GM21360 (cell line): ENCODE measurements at regions not wholly inside any gene's neighbourhood (a gene's known extent, or its start where the extent isn't known, plus 50 kb on each side); places are given as distances from the start of the nearest gene placed in this dataset.
"Not testable (repeated sequence)": the region's sequence is repeated elsewhere in the genome, so short reads cannot be mapped to it uniquely, and the experiment has no call there.

Source experiments
- ATAC-seq: cut with Tn5 transposase; IDR thresholded peaks from one replicate; pipeline ENCODE4 v1.9.1; 2021; ENCODE audit warnings: mild to moderate bottlenecking, moderate library complexity; ENCODE audit not compliant: unreplicated experiment

GRCh38 chr7:66502230-66503035, 126.2 kb upstream of the KCTD7 start:
- no peak for ATAC-seq

GRCh38 chr7:66503036-66503370, 125.7 kb upstream of the KCTD7 start:
- no peak for ATAC-seq

DNA sequence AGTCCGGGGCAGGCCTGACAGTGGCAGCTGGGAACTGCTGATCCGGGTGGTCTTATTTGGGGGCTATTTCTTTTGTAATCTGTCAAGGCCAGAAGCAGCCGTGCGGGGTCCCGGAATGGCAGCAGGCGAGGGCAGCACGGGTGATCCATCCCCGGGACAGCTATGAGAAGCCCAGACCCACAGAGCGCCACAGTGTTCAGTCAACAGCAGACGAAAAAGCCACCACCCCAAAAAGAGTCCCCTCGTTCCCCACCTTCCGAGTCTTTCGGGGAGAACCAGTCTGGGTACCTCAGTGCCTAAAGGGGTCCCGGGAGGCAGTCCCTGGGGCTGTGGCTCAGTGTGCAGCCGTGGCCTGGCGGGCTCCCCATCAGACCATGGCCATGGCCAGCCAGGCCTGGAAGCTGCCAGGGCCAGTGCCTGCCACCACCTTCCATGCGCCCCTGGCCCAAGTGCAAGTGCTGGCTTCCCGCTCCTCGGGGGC, 125.1 kb upstream of the KCTD7 start:
- no peak for ATAC-seq

GRCh38 chr7:66504131-66504530, 124.5 kb upstream of the KCTD7 start:
- ATAC-seq: no peak

GRCh38 chr7:66505009-66505408, 123.7 kb upstream of the KCTD7 start:
- ATAC-seq: no peak

- ATAC-seq: no peak
These were observed 122.9 kb upstream of the KCTD7 start for GRCh38 chr7:66505531-66506451.

DNA sequence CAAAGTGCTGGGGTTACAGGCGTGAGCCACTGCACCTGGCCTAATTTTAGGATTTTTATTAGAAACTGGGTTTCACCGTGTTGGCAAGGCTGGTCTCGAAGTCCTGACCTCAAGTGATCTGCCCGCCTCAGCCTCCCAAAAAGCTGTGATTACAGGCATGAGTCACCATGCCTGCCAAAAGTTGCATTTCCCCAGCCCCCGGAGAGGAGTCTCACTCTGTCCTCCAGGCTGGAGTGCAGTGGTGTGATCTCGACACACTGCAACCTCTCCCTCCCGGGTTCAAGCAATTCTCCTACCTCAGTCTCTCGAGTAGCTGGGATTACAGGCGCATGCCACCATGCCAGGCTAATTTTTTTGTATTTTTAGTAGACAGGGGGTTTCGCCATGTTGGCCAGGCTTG, 122.0 kb upstream of the KCTD7 start:
- ATAC-seq: not testable (repeated sequence)

- no peak for ATAC-seq
These were observed 120.9 kb upstream of the KCTD7 start for GRCh38 chr7:66507764-66508296.

GRCh38 chr7:66508431-66508830, 120.2 kb upstream of the KCTD7 start:
- no peak for ATAC-seq

- no peak for ATAC-seq
These were observed 114.6 kb upstream of the KCTD7 start for GRCh38 chr7:66514050-66514449.

GRCh38 chr7:66517212-66517909, 111.3 kb upstream of the KCTD7 start:
- ATAC-seq: no peak

- ATAC-seq: no peak
These were observed 110.5 kb upstream of the KCTD7 start for GRCh38 chr7:66518151-66518691.

GRCh38 chr7:66521675-66522074, 107.0 kb upstream of the KCTD7 start:
- no peak for ATAC-seq

- no peak for ATAC-seq
These were observed 106.2 kb upstream of the KCTD7 start for GRCh38 chr7:66522518-66522917.

- ATAC-seq: no peak
These were observed 105.3 kb upstream of the KCTD7 start for GRCh38 chr7:66523409-66523808.

GRCh38 chr7:66524738-66525137, 103.9 kb upstream of the KCTD7 start:
- no peak for ATAC-seq

DNA sequence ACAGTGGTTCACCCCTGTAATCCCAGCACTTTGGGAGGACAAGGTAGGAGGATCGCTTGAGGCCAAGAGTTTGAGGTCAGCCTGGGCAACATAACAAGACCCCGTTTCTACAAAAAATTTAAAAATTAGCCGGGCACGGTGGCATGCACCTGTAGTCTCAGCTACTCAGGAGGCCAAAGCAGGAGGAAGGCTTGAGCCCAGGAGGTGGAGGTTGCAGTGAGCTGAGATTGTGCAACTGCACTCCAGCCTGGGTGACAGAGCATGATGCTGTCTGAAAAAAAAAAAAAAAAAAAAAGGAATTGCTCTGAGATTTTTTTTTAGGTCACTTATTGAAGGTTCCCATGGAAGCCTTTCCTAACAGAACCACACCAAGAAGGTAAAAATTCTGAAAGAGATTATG, 101.9 kb upstream of the KCTD7 start:
- ATAC-seq: not testable (repeated sequence)

- ATAC-seq: no peak
These were observed 100.0 kb upstream of the KCTD7 start for GRCh38 chr7:66528652-66529051.

DNA sequence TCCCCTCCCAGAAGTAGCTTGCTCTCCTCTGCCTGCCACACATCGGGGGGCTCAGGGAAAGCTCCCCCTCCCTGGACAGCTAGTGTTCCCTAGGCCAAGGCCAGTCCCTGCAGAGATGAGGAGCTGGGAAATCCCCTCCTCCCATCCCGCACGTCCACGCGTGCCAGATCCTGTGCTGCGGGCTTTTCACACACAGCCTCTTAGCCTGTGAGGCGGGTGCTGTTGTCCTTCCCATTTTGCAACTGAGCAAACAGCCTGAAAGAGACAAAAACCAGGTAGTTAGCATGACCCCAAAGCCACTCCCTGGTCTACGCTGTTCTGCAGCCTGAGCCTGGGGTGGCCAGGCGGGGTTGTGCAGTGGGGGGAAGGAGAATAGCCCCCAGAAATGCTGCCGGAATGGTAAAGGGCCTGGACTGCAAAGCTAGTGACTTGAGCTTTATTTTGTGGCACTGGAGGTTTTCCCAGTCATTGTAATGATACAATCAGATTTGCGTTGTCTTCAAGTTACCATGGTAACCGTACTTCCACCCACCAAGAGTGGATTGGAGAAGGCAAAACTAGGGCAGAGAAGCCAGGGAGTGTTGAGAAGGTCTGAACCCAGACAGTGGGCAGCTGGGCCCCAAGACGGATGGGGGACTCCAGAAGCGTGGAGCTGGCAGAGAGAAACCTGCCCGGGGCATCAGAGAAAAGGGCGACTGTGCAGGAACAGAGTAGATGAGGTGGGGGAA, 98.6 kb upstream of the KCTD7 start:
- no peak for ATAC-seq
